ENCODE measurements at regions not wholly inside any gene's neighbourhood (a gene's known extent, or its start where the extent isn't known, plus 50 kb on each side); places are given as distances from the start of the nearest gene placed in this dataset.
A peak's percentile ranks its signal among the peaks of the same experiment; 100 is the strongest.

- peaks cover 8% of the 10 kb centered on the region for H3K4me1 ChIP-seq (ENCODE audit: control insufficient read depth, insufficient read depth, low read length)
- H3K4me3 ChIP-seq (ENCODE audit: low read depth in 2 of 2, low read length in 2 of 2), result no peak overlapping the region
- H3K9me3 ChIP-seq (ENCODE audit: control insufficient read depth, insufficient read depth, low read depth, low read length), result no peaks in the 10 kb centered on the region
- H3K27me3 ChIP-seq (ENCODE audit: control insufficient read depth, insufficient read depth, low read length), result no peaks in the 10 kb centered on the region
- ChIA-PET POLR2A (no interaction called here), CTCF (no interaction called here)
- BruUV-seq (replicated peaks), result no TSS peak
- ATAC-seq, result no peak
- no peaks in the 10 kb centered on the region for H3K36me3 ChIP-seq (ENCODE audit: control insufficient read depth, insufficient read depth, low read length)
- no peak for TF ChIP-seq TCF7L2 (IDR thresholded peaks at IDR 0.05; ENCODE audit: low read depth, low read length)
- TF ChIP-seq REST (IDR thresholded peaks at IDR 0.05; ENCODE audit: insufficient read depth in 1 of 2, low read depth in 2 of 2, low read length in 1 of 2), result no peak
- no peak for TF ChIP-seq SIN3A (IDR thresholded peaks at IDR 0.05; ENCODE audit: borderline replicate concordance, insufficient read depth, low read depth, low read length)
- no peak for TF ChIP-seq CTCF (IDR thresholded peaks at IDR 0.05)
- TF ChIP-seq POLR2AphosphoS5 (IDR thresholded peaks at IDR 0.05; ENCODE audit: low read depth, low read length), result no peak
- in situ Hi-C loops (cut with HindIII; ENCODE audit: low pct_unique_long_range_greater_than_20kb, low sequenced_read_pairs), result no loop called here
- intact Hi-C loops (cut with micrococcal nuclease; ENCODE audit: unreplicated experiment), result no loop called here
- no peak for DNase-seq (ENCODE audit: low read depth, low spot score)
- peak overlapping the region; percentile 14; the same call in 1 of the 2 replicates for H3K27ac ChIP-seq (ENCODE audit: low read length)
Observed at GRCh38 chrX:96407981-96408380, 276.7 kb upstream of the DIAPH2 start.

- H3K4me1 ChIP-seq (ENCODE audit: control insufficient read depth, insufficient read depth, low read length), result peaks cover 8% of the 10 kb centered on the region
- H3K36me3 ChIP-seq (ENCODE audit: control insufficient read depth, insufficient read depth, low read length), result no peaks in the 10 kb centered on the region
- DNase-seq (ENCODE audit: low read depth, low spot score) (no peak), ATAC-seq (no peak)
- CTCF ChIA-PET, result no interaction called here
- intact Hi-C loops (cut with micrococcal nuclease; ENCODE audit: unreplicated experiment), result no loop called here
- TF ChIP-seq CTCF (IDR thresholded peaks at IDR 0.05) (no peak), REST (IDR thresholded peaks at IDR 0.05; ENCODE audit: insufficient read depth in 1 of 2, low read depth in 2 of 2, low read length in 1 of 2) (no peak), TCF7L2 (IDR thresholded peaks at IDR 0.05; ENCODE audit: low read depth, low read length) (no peak), POLR2AphosphoS5 (IDR thresholded peaks at IDR 0.05; ENCODE audit: low read depth, low read length) (no peak), SIN3A (IDR thresholded peaks at IDR 0.05; ENCODE audit: borderline replicate concordance, insufficient read depth, low read depth, low read length) (no peak)
- BruUV-seq (replicated peaks), result no TSS peak
- H3K4me3 ChIP-seq (ENCODE audit: low read depth in 2 of 2, low read length in 2 of 2), result no peak overlapping the region
- H3K27me3 ChIP-seq (ENCODE audit: control insufficient read depth, insufficient read depth, low read length), result no peaks in the 10 kb centered on the region
- H3K9me3 ChIP-seq (ENCODE audit: control insufficient read depth, insufficient read depth, low read depth, low read length), result no peaks in the 10 kb centered on the region
- POLR2A ChIA-PET, result no interaction called here
- no peak overlapping the region for H3K27ac ChIP-seq (ENCODE audit: low read length)
- in situ Hi-C loops (cut with HindIII; ENCODE audit: low pct_unique_long_range_greater_than_20kb, low sequenced_read_pairs), result no loop called here
Observed at GRCh38 chrX:96410927-96411326, 273.7 kb upstream of the DIAPH2 start.

Measured in Panc1 (cell line).